Uterus (tissue), 2 donors: ENCODE measurements at regions not wholly inside any gene's neighbourhood (a gene's known extent, or its start where the extent isn't known, plus 50 kb on each side); places are given as distances from the start of the nearest gene placed in this dataset.

Experiments
- CTCF ChIP-seq, 4 experiments: fragments of 200-600 bp in 2 of 4; fragments of 450-650 bp in 2 of 4; sonication (generic) in 2 of 4; IDR thresholded peaks; one replicate each; pipeline ENCODE4 v1.5.1; 2016 to 2019; ENCODE audit warnings: antibody characterized with exemption in 4 of 4, mild to moderate bottlenecking in 2 of 4, moderate library complexity in 1 of 4
- POLR2A ChIP-seq, 2 donors: fragments of 450-650 bp; IDR thresholded peaks; one replicate each; pipeline ENCODE4 v1.6.1; 2016; ENCODE audit warnings: antibody characterized with exemption in 2 of 2, mild to moderate bottlenecking in 1 of 2, moderate library complexity in 1 of 2

GRCh38 chrX:10966057-10966456 lies 145.1 kb upstream of the HCCS start:
- no peak for TF ChIP-seq CTCF (IDR thresholded peaks at IDR 0.05)
- no peak for TF ChIP-seq POLR2A (IDR thresholded peaks at IDR 0.05)
